IPS DF 19.7 (cell line): ENCODE measurements at regions not wholly inside any gene's neighbourhood (a gene's known extent, or its start where the extent isn't known, plus 50 kb on each side); places are given as distances from the start of the nearest gene placed in this dataset.

Source experiments
- DNase-seq: peaks from one replicate; pipeline ENCODE4 v3.0.0-alpha.2; 2013; ENCODE audit warnings: low read depth, low spot score

GRCh38 chr7:25500393-25500921 lies 272.2 kb upstream of the NPVF start:
- no peak for DNase-seq

GRCh38 chr7:25503306-25503705 lies 275.0 kb upstream of the NPVF start:
- DNase-seq = no peak

GRCh38 chr7:25512061-25512687 lies 283.9 kb upstream of the NPVF start:
- no peak for DNase-seq

- DNase-seq = no peak
Observed at GRCh38 chr7:25515633-25516275, 287.5 kb upstream of the NPVF start.

GRCh38 chr7:25517906-25518305 lies 289.6 kb upstream of the NPVF start:
- DNase-seq = no peak

GRCh38 chr7:25520017-25520416 lies 291.7 kb upstream of the NPVF start:
- no peak for DNase-seq

- DNase-seq = no peak
Observed at GRCh38 chr7:25520516-25520915, 292.2 kb upstream of the NPVF start.

- DNase-seq = no peak
Observed at GRCh38 chr7:25521236-25521635, 292.9 kb upstream of the NPVF start.

GRCh38 chr7:25522727-25523126 lies 294.4 kb upstream of the NPVF start:
- no peak for DNase-seq

- no peak for DNase-seq
Observed at GRCh38 chr7:25527665-25528170, 299.4 kb upstream of the NPVF start.

- DNase-seq = no peak
Observed at GRCh38 chr7:25529320-25529719, 301.0 kb upstream of the NPVF start.

GRCh38 chr7:25536851-25537250 lies 308.6 kb upstream of the NPVF start:
- no peak for DNase-seq

- no peak for DNase-seq
Observed at GRCh38 chr7:25537662-25538375, 309.5 kb upstream of the NPVF start.

- DNase-seq = no peak
Observed at GRCh38 chr7:25541094-25541821, 313.0 kb upstream of the NPVF start.

- no peak for DNase-seq
Observed at GRCh38 chr7:25541877-25542276, 313.6 kb upstream of the NPVF start.

- DNase-seq = no peak
Observed at GRCh38 chr7:25543210-25543609, 314.9 kb upstream of the NPVF start.

- no peak for DNase-seq
Observed at GRCh38 chr7:25543798-25544197, 315.5 kb upstream of the NPVF start.

- DNase-seq = no peak
Observed at GRCh38 chr7:25544254-25544653, 316.0 kb upstream of the NPVF start.

GRCh38 chr7:25545124-25546008 lies 317.1 kb upstream of the NPVF start:
- DNase-seq = no peak

GRCh38 chr7:25546306-25546705 lies 318.0 kb upstream of the NPVF start:
- no peak for DNase-seq
